Adrenal gland (tissue), 5 donors: ENCODE measurements at regions not wholly inside any gene's neighbourhood (a gene's known extent, or its start where the extent isn't known, plus 50 kb on each side); places are given as distances from the start of the nearest gene placed in this dataset.

Experiments
- CTCF ChIP-seq, 6 experiments: fragments of 450-650 bp in 4 of 6; fragments of 200-600 bp in 2 of 6; sonication (generic) in 1 of 6; IDR thresholded peaks; 1 replicate in 5 of 6; 2 replicates in 1 of 6; pipeline versions ENCODE4 v1.5.1 to v1.8.0; 2016 to 2021; ENCODE audit warnings: antibody characterized with exemption in 6 of 6, mild to moderate bottlenecking in 2 of 6, moderate library complexity in 1 of 6
- POLR2A ChIP-seq, 2 donors: fragments of 450-650 bp; IDR thresholded peaks; one replicate each; pipeline ENCODE4 v1.6.1; 2017; ENCODE audit warnings: antibody characterized with exemption in 2 of 2, mild to moderate bottlenecking in 2 of 2, moderate library complexity in 1 of 2
- donor health status: DM: no; HTN: no; CAD: no.

- TF ChIP-seq CTCF (IDR thresholded peaks at IDR 0.05) (no peak), POLR2A (IDR thresholded peaks at IDR 0.05) (no peak)
These were observed 290.8 kb upstream of the SLCO3A1 start for GRCh38 chr15:91562698-91563097.
